ENCODE measurements at regions not wholly inside any gene's neighbourhood (a gene's known extent, or its start where the extent isn't known, plus 50 kb on each side); places are given as distances from the start of the nearest gene placed in this dataset.

- no peak for DNase-seq
Observed at GRCh38 chr4:79528241-79528706, 120.2 kb upstream of the GK2 start.

- no peak for DNase-seq
Observed at GRCh38 chr4:79526641-79527565, 118.9 kb upstream of the GK2 start.

- no peak for DNase-seq
Observed at GRCh38 chr4:79516114-79516513, 108.1 kb upstream of the GK2 start.

GRCh38 chr4:79514621-79515329, 106.7 kb upstream of the GK2 start:
- no peak for DNase-seq

- DNase-seq: no peak
Observed at GRCh38 chr4:79513576-79513975, 105.5 kb upstream of the GK2 start.

- DNase-seq: no peak
Observed at GRCh38 chr4:79512363-79512762, 104.3 kb upstream of the GK2 start.

GRCh38 chr4:79502081-79502480, 94.1 kb upstream of the GK2 start:
- DNase-seq: no peak

- DNase-seq: no peak
Observed at GRCh38 chr4:79498282-79498681, 90.3 kb upstream of the GK2 start.

- DNase-seq: no peak
Observed at GRCh38 chr4:79497001-79497400, 89.0 kb upstream of the GK2 start.

GRCh38 chr4:79495447-79495846, 87.4 kb upstream of the GK2 start:
- no peak for DNase-seq

GRCh38 chr4:79492148-79492547, 84.1 kb upstream of the GK2 start:
- no peak for DNase-seq

GRCh38 chr4:79489506-79489905, 81.5 kb upstream of the GK2 start:
- no peak for DNase-seq

GRCh38 chr4:79476196-79476595, 68.2 kb upstream of the GK2 start:
- DNase-seq: no peak

- no peak for DNase-seq
Observed at GRCh38 chr4:79473439-79473724, 65.4 kb upstream of the GK2 start.

- DNase-seq: no peak
Observed at GRCh38 chr4:79472693-79473438, 64.8 kb upstream of the GK2 start.

GRCh38 chr4:79472036-79472435, 64.0 kb upstream of the GK2 start:
- DNase-seq: no peak

- no peak for DNase-seq
Observed at GRCh38 chr4:79471309-79471708, 63.3 kb upstream of the GK2 start.

- DNase-seq: no peak
Observed at GRCh38 chr4:79467246-79467932, 59.4 kb upstream of the GK2 start.

GRCh38 chr4:79466621-79467020, 58.6 kb upstream of the GK2 start:
- DNase-seq: no peak
